Spinal cord (tissue), 9 donors: ENCODE measurements at regions not wholly inside any gene's neighbourhood (a gene's known extent, or its start where the extent isn't known, plus 50 kb on each side); places are given as distances from the start of the nearest gene placed in this dataset.

ENCODE experiments used
- DNase-seq, 6 donors: peaks; one replicate each; pipeline versions ENCODE4 v3.0.0 to v3.0.0-alpha.2; 2013 to 2015; ENCODE audit warnings: low spot score in 6 of 6, low read depth in 4 of 6
- H3K27ac ChIP-seq: one replicate; pipeline ENCODE4 v1.5.1; 2013; ENCODE audit warnings: low read depth, low read length, control low read depth
- H3K27me3 ChIP-seq: one replicate; pipeline ENCODE4 v1.6.1; 2013; ENCODE audit warnings: low read length; ENCODE audit not compliant: control insufficient read depth, insufficient read depth
- H3K36me3 ChIP-seq: one replicate; pipeline ENCODE4 v1.6.1; 2013; ENCODE audit warnings: low read length; ENCODE audit not compliant: control insufficient read depth, insufficient read depth
- H3K4me1 ChIP-seq: one replicate; pipeline ENCODE4 v1.6.1; 2013; ENCODE audit warnings: low read length; ENCODE audit not compliant: control insufficient read depth, insufficient read depth
- H3K4me3 ChIP-seq: one replicate; pipeline ENCODE4 v1.5.1; 2013; ENCODE audit warnings: low read depth, low read length, control low read depth
- H3K9me3 ChIP-seq: one replicate; pipeline ENCODE4 v1.6.1; 2013; ENCODE audit warnings: low read length; ENCODE audit not compliant: control insufficient read depth, insufficient read depth
- WGBS: methylation state at CpG from one replicate; pipeline ENCODE4 v1.1.5; 2013; ENCODE audit warnings: missing lambda C conversion rate; ENCODE audit not compliant: insufficient coverage; 5-methylcytosine and 5-hydroxymethylcytosine counted together
- donor health status: healthy.

- H3K27ac ChIP-seq: no peak overlapping the region
- 91% methylated on average over 23 of the region's 25 CpGs for WGBS
- no peak overlapping the region for H3K4me3 ChIP-seq
- no peak for DNase-seq
- no peaks in the 10 kb centered on the region for H3K36me3 ChIP-seq
- no peaks in the 10 kb centered on the region for H3K9me3 ChIP-seq
- no peaks in the 10 kb centered on the region for H3K27me3 ChIP-seq
- no peaks in the 10 kb centered on the region for H3K4me1 ChIP-seq
Measured at GRCh38 chr10:83222832-83223742, 916.2 kb upstream of the GHITM start.

- Histone ChIP-seq H3K36me3 (no peaks in the 10 kb centered on the region), H3K4me3 (no peak overlapping the region), H3K27ac (no peak overlapping the region), H3K9me3 (no peaks in the 10 kb centered on the region), H3K4me1 (no peaks in the 10 kb centered on the region), H3K27me3 (no peaks in the 10 kb centered on the region)
- no peak for DNase-seq
- WGBS: no CpG with 5 or more reads among the region's 4 CpGs
Measured at GRCh38 chr10:83225781-83226180, 913.5 kb upstream of the GHITM start.

- WGBS: 71% methylated on average over 1 of the region's 8 CpGs
- DNase-seq: no peak
- Histone ChIP-seq H3K36me3 (no peaks in the 10 kb centered on the region), H3K4me1 (no peaks in the 10 kb centered on the region), H3K27me3 (no peaks in the 10 kb centered on the region), H3K4me3 (no peak overlapping the region), H3K9me3 (no peaks in the 10 kb centered on the region), H3K27ac (no peak overlapping the region)
Measured at GRCh38 chr10:83229991-83230390, 909.3 kb upstream of the GHITM start.

- Histone ChIP-seq H3K9me3 (no peaks in the 10 kb centered on the region), H3K27ac (no peak overlapping the region), H3K27me3 (no peaks in the 10 kb centered on the region), H3K36me3 (no peaks in the 10 kb centered on the region), H3K4me1 (no peaks in the 10 kb centered on the region), H3K4me3 (no peak overlapping the region)
- no peak for DNase-seq
- no CpG with 5 or more reads among the region's 1 CpG for WGBS
Measured at GRCh38 chr10:83233691-83234090, 905.6 kb upstream of the GHITM start.

- Histone ChIP-seq H3K4me3 (no peak overlapping the region), H3K27me3 (no peaks in the 10 kb centered on the region), H3K9me3 (no peaks in the 10 kb centered on the region), H3K36me3 (no peaks in the 10 kb centered on the region), H3K4me1 (no peaks in the 10 kb centered on the region), H3K27ac (no peak overlapping the region)
- DNase-seq: peak in 1 of 6 donors; percentile 50
- WGBS: no CpG with 5 or more reads among the region's 4 CpGs
Measured at GRCh38 chr10:83248106-83248631, 891.1 kb upstream of the GHITM start.

- DNase-seq: peak in 2 of 6 donors; percentile 6 to 57
- no peaks in the 10 kb centered on the region for H3K9me3 ChIP-seq
- H3K4me1 ChIP-seq: no peaks in the 10 kb centered on the region
- WGBS: no CpG with 5 or more reads among the region's 1 CpG
- no peaks in the 10 kb centered on the region for H3K27me3 ChIP-seq
- H3K27ac ChIP-seq: no peak overlapping the region
- H3K36me3 ChIP-seq: no peaks in the 10 kb centered on the region
- H3K4me3 ChIP-seq: no peak overlapping the region
Measured at GRCh38 chr10:83250396-83250795, 888.9 kb upstream of the GHITM start.

GRCh38 chr10:83252169-83252568, 887.1 kb upstream of the GHITM start:
- no peaks in the 10 kb centered on the region for H3K4me1 ChIP-seq
- DNase-seq: no peak
- H3K4me3 ChIP-seq: no peak overlapping the region
- H3K9me3 ChIP-seq: no peaks in the 10 kb centered on the region
- no peaks in the 10 kb centered on the region for H3K36me3 ChIP-seq
- H3K27me3 ChIP-seq: no peaks in the 10 kb centered on the region
- 69% methylated on average over 2 of the region's 3 CpGs for WGBS
- H3K27ac ChIP-seq: no peak overlapping the region

- Histone ChIP-seq H3K4me3 (no peak overlapping the region), H3K4me1 (no peaks in the 10 kb centered on the region), H3K9me3 (no peaks in the 10 kb centered on the region), H3K36me3 (no peaks in the 10 kb centered on the region), H3K27ac (no peak overlapping the region), H3K27me3 (no peaks in the 10 kb centered on the region)
- DNase-seq: no peak
Measured at GRCh38 chr10:83252596-83252995, 886.7 kb upstream of the GHITM start.

GRCh38 chr10:83253011-83253671, 886.2 kb upstream of the GHITM start:
- Histone ChIP-seq H3K36me3 (no peaks in the 10 kb centered on the region), H3K9me3 (no peaks in the 10 kb centered on the region), H3K27me3 (no peaks in the 10 kb centered on the region), H3K4me1 (no peaks in the 10 kb centered on the region), H3K4me3 (no peak overlapping the region), H3K27ac (no peak overlapping the region)
- DNase-seq: no peak
- WGBS: no CpG with 5 or more reads among the region's 1 CpG

- WGBS: no CpG with 5 or more reads among the region's 1 CpG
- no peak overlapping the region for H3K4me3 ChIP-seq
- H3K9me3 ChIP-seq: no peaks in the 10 kb centered on the region
- H3K4me1 ChIP-seq: no peaks in the 10 kb centered on the region
- no peaks in the 10 kb centered on the region for H3K27me3 ChIP-seq
- no peak overlapping the region for H3K27ac ChIP-seq
- no peaks in the 10 kb centered on the region for H3K36me3 ChIP-seq
- DNase-seq: no peak
Measured at GRCh38 chr10:83254698-83255097, 884.6 kb upstream of the GHITM start.
